ENCODE measurements at regions not wholly inside any gene's neighbourhood (a gene's known extent, or its start where the extent isn't known, plus 50 kb on each side); places are given as distances from the start of the nearest gene placed in this dataset.
A peak's percentile ranks its signal among the peaks of the same experiment; 100 is the strongest.

DNA sequence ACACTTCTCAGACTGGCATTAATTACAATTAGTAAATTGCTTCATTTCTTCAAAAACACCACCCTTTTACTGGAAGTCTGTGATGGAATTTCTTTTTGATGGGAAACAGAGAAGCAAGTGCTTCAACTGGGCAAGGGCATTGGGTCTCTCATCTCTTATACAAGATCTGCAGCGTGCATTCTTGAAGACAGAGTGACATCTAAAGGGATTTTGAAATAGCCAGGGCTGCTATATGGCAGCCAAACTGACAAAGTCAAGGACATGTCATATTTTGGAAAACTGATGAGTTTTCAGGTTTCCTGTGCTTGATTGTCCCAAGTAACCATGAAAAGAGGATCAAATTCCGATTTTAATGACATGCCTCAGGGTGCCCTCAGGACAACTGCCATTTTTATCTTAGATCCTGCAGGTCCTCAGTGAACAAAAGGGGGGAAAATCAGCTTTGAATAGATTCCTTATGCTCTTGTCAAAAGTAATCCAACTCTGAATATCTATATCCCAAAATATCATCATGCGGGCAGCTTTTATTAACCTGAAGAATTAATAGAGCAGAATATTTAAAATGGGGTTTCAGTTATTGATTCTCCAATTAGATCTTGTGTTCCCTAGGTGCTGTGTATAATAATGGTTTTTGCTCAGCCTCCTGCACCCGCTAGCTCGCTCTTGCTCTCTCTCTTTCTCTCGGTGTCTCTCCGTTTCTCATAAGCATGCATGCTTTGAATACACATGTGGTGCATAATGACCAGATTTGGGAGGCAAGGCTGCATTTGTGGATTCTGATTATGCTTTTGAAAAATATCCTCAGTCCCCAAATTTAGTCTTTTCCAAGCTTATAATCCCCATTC, 221.8 kb downstream of the TTLL7 start:
- DNase-seq = no peak
- no peak for ATAC-seq (ENCODE audit: poor library complexity)
- intact Hi-C loops (cut with DNase I) = no loop called here

GRCh38 chr1:83775977-83776603, 222.8 kb downstream of the TTLL7 start:
- intact Hi-C loops (cut with DNase I) = no loop called here
- DNase-seq (no peak), ATAC-seq (ENCODE audit: poor library complexity) (no peak)

DNA sequence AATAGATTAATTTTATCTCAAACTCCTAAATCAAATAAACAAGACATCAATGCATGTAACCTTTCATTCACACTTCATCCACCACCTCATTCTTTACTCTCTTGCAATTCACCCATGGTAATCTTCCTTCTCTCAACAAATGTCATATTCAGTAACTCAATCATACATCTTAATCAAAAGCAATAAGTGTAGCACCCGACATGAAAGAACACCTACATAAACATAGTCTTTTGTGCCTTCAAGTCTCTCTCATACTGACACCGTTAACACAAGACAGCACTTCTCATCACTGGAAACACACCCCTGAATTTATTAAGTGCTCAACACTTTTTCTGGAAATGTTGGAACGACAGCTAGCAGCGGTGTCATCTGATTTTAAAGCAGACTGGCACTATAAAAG, 225.9 kb downstream of the TTLL7 start:
- ATAC-seq (ENCODE audit: poor library complexity) (no peak), DNase-seq (no peak)
- intact Hi-C loops (cut with DNase I) = no loop called here

DNA sequence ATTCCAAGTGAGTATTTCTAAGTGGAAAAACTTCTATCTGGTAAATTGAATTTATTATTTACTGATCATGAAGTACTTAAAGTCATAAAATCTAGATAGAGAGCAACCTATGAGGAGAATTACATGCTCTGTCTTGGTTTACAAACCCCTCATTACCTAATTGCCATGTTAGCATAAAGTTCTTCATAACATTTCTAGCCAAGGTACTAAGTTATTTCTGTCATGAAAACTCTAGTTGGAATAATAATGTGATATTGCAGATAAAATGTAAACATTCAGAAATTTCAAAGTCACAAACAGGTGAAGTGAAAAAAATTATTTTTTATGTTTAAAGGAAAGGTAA, 228.6 kb downstream of the TTLL7 start:
- intact Hi-C loops (cut with DNase I) = no loop called here

DNA sequence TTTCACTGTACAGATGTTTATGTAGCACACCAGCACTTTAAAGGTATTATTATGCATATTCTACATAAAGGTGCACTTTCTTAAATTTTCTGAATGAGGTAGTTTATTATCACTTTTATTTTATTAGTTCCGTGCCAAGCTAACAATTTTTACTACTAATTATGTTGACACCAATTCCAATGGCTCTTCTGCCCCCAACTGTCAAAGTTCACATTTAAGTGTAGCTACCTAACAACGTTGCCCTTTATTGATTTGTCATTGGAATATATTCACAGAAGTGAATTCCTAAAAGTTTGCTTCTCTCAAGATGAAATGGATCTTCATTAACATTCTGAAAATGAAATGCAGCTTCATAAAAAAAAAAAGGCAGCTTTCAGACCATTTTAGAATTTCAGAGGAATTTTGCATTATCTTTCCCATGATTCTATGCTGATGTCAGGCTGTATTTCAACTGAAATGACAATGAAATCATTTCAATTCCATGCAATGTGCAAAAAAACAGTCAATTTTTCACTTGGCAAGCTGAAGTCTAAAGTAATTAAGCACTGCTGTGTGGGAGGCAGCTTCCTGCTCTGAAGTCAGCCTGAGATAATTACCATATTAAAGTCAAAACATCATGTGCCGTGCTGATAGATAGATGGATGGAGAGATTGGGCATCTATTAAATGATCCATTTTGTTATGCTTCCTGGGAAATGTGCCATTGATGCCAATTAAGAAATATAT, 229.2 kb downstream of the TTLL7 start:
- ATAC-seq (ENCODE audit: poor library complexity) = no peak
- no peak for DNase-seq
- intact Hi-C loops (cut with DNase I) = no loop called here

More for the DNA sequence above, 228.6 kb downstream of the TTLL7 start:
- DNase-seq (no peak), ATAC-seq (ENCODE audit: poor library complexity) (no peak)

DNA sequence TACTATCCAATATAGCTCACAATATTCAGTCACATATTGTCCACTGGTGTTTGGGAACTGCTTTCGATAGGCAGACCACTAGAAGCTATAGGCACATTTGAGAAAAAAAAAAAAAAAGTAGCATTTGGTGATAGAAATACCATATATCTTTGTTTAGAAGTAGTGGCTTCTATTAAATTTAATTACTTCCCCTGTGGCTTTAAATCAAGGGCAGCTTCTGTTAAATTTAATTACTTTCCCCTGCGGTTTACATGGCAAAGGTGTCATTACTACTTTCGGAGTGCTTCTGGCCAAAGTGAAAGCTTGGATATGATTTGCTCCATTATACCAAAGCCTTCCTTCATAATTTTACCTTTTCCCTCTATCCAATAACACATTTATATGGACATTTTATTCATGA, 229.9 kb downstream of the TTLL7 start:
- no peak for ATAC-seq (ENCODE audit: poor library complexity)
- intact Hi-C loops (cut with DNase I) = no loop called here
- DNase-seq = no peak

- ATAC-seq (ENCODE audit: poor library complexity) (no peak), DNase-seq (no peak)
- intact Hi-C loops (cut with DNase I) = no loop called here
Observed at GRCh38 chr1:83766241-83766691, 232.7 kb downstream of the TTLL7 start.

DNA sequence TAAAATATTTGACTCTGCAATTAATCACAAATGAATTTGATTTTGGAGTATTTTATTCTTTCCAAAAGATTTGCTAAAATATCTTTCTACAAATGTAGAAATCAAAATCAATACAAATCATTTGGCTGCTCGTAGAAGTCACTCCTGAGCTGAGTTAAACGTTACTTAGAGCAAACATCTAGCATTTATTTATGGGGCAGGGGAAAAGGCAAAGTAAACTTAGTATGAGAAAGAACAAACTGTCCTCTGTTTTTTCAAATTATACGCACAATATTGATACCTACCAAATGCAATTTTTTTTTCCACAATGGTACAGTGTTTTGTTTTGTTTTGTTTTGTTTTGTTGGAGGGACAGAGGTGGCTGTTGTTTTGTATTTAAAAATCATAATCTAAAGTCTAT, 233.8 kb downstream of the TTLL7 start:
- ATAC-seq (ENCODE audit: poor library complexity) = no peak
- DNase-seq = no peak
- intact Hi-C loops (cut with DNase I) = no loop called here

DNA sequence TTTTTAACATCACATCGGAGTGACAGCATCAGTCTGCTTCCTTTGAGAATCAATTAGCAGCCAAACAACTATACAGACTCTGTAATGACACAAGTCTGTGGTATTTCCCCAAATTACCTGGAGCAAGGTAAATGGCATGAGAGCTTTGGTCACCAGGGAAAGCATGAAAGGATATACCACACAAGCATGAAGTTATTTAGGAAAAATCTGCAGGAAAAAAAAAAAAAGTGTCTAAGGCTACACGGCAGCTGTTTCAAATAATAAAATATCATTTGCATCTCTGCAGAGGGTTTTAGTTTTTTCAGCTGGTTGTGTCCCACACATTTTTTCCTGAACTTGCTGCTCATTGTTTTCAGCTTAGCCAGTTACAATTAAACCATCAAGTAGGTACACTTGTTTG, 234.7 kb downstream of the TTLL7 start:
- no peak for ATAC-seq (ENCODE audit: poor library complexity)
- intact Hi-C loops (cut with DNase I) = no loop called here
- DNase-seq = no peak

DNA sequence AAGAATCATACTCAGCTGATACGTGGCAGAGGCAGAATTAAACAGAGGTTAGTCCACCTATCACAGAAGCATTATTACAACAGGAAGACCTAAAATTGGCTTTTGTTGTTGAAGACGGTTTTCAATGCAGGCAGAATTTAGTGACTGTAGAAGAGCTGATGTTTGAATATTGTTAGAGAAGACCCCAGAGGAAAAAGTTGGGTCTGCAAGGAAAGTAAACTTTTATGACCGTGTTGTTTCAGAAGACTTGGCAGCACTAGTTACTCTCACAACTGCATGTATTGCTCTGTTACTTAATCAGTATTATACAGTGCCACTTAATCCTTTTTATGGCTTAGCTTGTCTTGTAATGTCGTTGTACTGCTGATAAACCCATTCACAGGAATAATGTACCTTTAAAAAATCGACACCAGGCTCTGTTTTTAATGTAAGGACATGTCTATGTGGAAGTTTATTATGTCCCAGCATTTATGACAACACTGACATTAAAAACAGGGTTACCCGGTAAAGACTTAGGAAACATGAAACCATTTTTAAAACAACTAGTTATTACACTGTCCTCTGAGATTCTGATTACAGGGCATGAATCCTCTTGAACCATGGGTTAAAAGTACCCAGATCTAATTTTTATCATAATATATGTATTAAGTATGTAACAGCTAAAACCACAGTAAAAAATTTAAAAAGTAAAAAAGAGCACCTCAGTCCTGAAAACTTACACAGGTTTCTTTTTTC, 235.4 kb downstream of the TTLL7 start:
- ATAC-seq (ENCODE audit: poor library complexity) (no peak), DNase-seq (no peak)
- intact Hi-C loops (cut with DNase I) = no loop called here

GRCh38 chr1:83762416-83762815, 236.5 kb downstream of the TTLL7 start:
- intact Hi-C loops (cut with DNase I) = no loop called here
- DNase-seq = no peak
- ATAC-seq (ENCODE audit: poor library complexity) = no peak

DNA sequence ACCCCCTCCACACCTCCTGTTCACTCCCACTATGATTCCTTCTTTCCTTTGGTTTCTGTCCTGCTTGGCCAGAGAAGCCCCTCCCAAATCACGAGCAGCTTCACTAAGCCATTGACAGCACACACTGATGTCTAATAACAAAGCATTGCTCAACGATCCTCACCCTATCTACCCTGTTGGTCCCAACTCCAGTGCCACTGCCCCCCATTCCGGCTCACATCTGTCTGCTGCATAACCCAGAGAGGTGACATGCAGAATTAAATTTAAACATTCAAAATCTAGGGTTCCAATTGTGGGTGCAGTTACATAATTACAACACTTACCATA, 236.9 kb downstream of the TTLL7 start:
- DNase-seq = no peak
- ATAC-seq (ENCODE audit: poor library complexity) = no peak
- intact Hi-C loops (cut with DNase I) = no loop called here

DNA sequence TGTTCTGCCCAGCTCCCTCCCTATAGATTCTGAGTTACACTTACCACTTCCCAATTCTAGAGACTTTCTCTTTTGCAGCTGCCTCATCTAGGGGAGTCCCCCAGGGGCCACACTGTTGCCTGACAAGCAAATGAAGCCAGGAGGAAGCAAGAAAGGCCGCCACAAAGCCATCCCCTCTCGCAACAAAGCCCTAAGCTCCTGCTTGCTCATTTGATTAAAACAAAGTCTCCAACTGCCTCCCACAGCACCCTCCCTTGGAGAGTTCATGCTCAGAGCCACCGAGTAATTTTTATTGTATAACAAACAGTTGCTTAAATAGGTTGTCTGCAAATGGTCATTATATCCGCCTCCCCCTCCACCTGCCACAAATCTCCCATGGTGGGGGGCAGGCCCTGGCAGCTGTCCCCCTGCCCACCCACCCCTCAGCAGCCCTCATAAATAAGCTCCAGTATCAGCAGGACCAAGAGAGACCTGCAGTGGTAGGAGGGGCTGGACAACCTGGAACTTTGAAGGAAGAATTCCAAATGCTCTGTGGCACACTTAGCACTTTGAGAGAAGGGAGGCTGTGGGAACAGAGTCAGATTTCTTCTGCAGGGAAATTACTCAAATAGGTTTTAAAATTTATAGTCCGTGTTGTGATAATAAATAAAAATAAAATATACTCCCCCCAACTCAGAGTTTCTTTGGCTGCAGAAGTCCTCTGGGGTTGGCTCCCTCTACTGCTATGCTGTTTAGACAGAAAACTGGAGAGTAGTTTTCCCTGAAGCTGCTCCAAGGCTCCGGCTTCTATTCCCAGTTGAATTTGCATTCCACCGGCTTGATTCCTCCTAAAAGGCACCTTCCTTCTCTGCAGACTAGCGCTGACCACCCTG, 237.5 kb downstream of the TTLL7 start:
- ATAC-seq (ENCODE audit: poor library complexity) = no peak
- intact Hi-C loops (cut with DNase I) = no loop called here
- peak; percentile 35 for DNase-seq

DNA sequence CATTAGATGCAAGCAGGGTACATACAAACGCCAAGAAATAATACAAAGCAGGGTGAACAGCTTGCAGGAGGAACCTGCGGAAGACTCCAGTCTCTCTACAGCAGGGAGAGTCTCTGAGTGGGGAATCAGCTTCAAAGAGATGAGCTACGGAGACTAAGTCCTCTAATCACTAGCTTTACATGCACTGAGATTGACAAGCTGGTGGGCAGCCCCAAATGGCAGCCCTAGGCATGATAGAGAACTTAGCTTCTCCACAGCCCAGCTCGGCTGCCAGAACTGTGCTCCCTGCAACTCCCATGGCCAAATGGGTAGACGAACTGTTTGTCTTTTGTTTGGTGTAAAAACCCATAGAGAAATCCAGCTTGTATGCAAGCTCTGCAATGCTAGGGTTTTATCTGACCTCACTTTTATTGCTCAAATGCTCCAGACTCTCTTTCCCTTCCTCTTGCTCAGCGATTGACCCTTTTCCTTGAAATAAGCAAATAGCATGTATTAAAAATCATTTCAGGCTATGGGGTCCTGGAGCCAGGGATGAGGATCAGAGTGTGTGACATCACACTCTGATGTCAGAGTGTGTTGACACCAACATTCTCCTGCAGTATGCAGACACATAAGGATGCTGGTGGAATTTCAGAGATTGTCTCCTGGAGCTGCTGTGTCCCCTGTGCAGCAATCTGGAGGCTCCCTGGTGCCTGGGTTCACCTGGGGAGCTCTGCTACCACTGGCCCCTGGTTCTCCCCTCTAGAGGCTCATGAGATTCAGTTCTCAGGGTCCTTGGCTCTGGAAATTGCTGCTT, 238.5 kb downstream of the TTLL7 start:
- ATAC-seq (ENCODE audit: poor library complexity) = no peak
- intact Hi-C loops (cut with DNase I) = no loop called here
- DNase-seq = no peak

- peak; percentile 20 for ATAC-seq (ENCODE audit: poor library complexity)
- DNase-seq = no peak
- intact Hi-C loops (cut with DNase I) = no loop called here
Observed at GRCh38 chr1:83756984-83757717, 241.8 kb downstream of the TTLL7 start.

GRCh38 chr1:83751602-83752001, 247.3 kb downstream of the TTLL7 start:
- DNase-seq = no peak
- intact Hi-C loops (cut with DNase I) = no loop called here
- ATAC-seq (ENCODE audit: poor library complexity) = no peak

GRCh38 chr1:83750201-83750600, 248.7 kb downstream of the TTLL7 start:
- ATAC-seq (ENCODE audit: poor library complexity) = no peak
- DNase-seq = no peak
- intact Hi-C loops (cut with DNase I) = no loop called here
